Motor neuron (in vitro differentiated cells): ENCODE measurements at regions not wholly inside any gene's neighbourhood (a gene's known extent, or its start where the extent isn't known, plus 50 kb on each side); places are given as distances from the start of the nearest gene placed in this dataset.
A peak's percentile ranks its signal among the peaks of the same experiment; 100 is the strongest.

Experiments used
- ATAC-seq, 8 experiments: fragments of 200-7000 bp; cut with Tn5 transposase; replicated peaks in 6 of 8; 2 replicates each; pipeline ENCODE4 v1.8.0; 2021; ENCODE audit warnings: mild to moderate bottlenecking in 8 of 8, moderate library complexity in 8 of 8
- H3K27ac ChIP-seq, 2 donors: fragments of 250-450 bp; sonication (Bioruptor Pico); 2 replicates each; pipeline ENCODE4 v1.9.0; 2021; ENCODE audit warnings: antibody characterized with exemption in 2 of 2, mild to moderate bottlenecking in 2 of 2, moderate library complexity in 1 of 2
- H3K4me1 ChIP-seq, 2 donors: fragments of 250-450 bp; sonication (Bioruptor Pico); replicated peaks in 1 of 2; 2 replicates each; pipeline ENCODE4 v1.6.1; 2021; ENCODE audit warnings: antibody characterized with exemption in 2 of 2, mild to moderate bottlenecking in 2 of 2, moderate library complexity in 1 of 2
- H3K4me3 ChIP-seq, 5 donors: fragments of 250-450 bp; sonication (Bioruptor Pico); 2 replicates each; pipeline ENCODE4 v1.9.0; 2021; ENCODE audit warnings: antibody characterized with exemption in 5 of 5, mild to moderate bottlenecking in 5 of 5, moderate library complexity in 4 of 5
- WGBS, 10 experiments: fragments of 450-650 bp; shearing (Covaris generic); methylation state at CpG; one replicate each; pipeline ENCODE4 v1.0.0; 2022; 5-methylcytosine and 5-hydroxymethylcytosine counted together
- in situ Hi-C, 9 experiments: fragments of 400-800 bp; cut with MboI; loops; one replicate each; pipeline ENCODE4 v1.15.0; 2021; ENCODE audit warnings: low sequenced_read_pairs in 9 of 9, low pct_unique_long_range_greater_than_20kb in 2 of 9; ENCODE audit not compliant: unreplicated experiment in 9 of 9

DNA sequence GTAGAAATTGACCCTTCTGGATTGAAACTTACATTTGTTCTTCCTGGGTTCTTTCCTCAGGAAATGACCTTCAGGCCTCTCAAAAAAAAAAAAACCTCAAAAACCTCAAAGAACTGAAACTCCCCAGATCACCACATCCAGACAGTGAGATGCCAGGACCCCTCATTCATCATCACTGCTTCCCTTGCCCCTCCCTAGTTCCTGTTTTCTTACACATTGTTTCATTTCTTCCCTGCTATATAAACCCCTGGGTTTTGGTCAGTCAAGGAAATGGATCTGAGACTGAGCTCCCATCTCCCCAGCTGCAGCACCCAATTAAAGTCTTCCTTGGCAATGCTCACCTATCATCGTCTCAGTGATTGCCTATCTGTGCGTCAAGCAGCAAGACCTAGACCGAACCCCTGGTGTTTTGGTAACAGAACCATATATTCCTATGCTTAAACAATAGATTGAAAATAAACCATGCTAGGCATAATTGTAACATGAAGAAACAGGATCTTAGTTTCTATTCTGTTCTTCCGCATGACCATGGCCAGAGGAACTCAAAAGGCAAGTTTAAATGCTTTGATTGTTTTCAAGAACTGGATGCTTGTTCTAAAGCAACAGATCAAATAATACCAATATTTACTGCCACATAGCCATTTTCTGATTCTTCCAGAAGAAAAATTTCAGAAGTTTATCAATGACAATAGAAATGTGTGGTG lies 108.0 kb upstream of the MAX start:
- ATAC-seq = no peak
- Histone ChIP-seq H3K27ac (no peak overlapping the region), H3K4me1 (peaks cover 15 to 18% of the 10 kb centered on the region in 2 donors), H3K4me3 (no peak overlapping the region)
- WGBS, 10 experiments = 66 to 100% (median 90%) methylated on average over 1 to 4 of the region's 4 CpGs; no CpG with 5 or more reads in 3 of the 10 experiments
- in situ Hi-C loops = no loop called here

DNA sequence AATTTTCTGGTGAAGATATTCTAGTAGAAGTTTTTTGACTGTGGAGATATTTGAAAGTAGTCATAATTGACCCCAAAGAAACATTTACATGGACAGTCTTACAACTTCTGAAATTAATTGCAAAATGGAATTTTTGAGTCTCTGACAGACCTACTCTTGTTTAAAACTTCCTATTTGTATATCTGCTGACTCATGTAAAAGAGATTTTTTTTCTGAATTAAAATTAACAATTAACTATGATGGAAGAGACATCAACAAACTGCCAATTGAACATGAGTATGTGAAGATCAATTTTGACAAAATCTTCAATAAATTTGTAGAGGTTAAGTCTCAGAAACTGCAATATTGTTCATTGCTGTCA lies 108.5 kb upstream of the MAX start:
- Histone ChIP-seq H3K4me3 (no peak overlapping the region), H3K4me1 (peaks cover 16 to 18% of the 10 kb centered on the region in 2 donors), H3K27ac (no peak overlapping the region)
- no peak for ATAC-seq
- in situ Hi-C loops = no loop called here

DNA sequence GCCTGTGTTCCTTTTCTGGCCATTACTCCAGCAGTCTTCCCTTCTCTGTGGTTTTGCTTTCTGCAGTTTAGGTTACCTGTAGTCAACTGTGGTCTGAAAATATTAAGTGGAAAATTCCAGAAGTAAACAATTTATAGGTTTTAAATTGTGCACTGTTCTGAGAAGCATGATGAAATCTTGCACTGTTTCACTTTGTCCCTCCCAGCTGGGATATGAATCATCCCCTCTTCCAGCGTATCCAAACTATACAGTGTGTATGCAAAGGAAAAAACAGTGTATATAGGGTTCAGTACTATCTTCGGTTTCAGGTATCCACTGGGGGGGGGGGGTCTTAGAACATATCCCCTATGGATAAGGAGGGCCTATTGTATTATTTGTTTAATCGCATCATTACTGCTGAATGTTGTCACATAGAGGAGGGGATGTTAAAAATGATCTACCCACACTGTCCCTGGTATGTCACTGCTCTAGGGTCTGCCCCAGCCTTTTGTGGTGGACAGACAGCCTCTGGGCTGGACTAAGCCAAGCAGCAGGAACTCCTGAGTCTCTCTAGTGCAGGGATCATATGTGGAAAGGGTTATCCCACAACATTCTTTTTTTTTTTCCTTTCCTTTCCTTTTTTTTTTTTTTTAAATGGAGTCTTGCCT lies 109.1 kb upstream of the MAX start:
- no peak overlapping the region for H3K4me3 ChIP-seq
- H3K4me1 ChIP-seq = peaks cover 16 to 18% of the 10 kb centered on the region in 2 donors
- 0 to 89% (median 41%) methylated on average over 1 to 3 of the region's 3 CpGs for WGBS, 10 experiments
- peak overlapping the region in 1 of 2 donors; percentile 49 for H3K27ac ChIP-seq
- peak in 7 of 8 experiments; percentile 88 to 96 (median 92) for ATAC-seq
- in situ Hi-C loops = no loop called here

DNA sequence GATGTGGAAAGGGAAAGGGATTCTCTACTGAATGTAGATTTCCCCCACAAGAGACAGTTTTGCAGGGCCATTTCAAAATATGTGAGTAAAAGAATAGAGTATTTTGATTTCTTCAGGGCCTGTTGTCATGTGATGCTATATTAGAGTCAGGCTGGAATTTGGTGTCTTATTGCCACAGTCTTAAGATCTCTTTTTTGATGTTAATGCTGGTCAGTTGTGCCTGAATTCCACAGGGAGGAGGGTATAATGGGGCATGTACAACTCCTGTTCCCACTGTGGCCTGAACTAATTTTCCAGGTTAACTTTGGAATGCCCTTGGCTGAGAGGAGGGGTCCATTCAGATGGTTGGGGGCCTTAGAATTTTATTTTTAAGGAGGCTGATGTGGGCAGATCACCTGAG lies 111.0 kb upstream of the MAX start:
- Histone ChIP-seq H3K27ac (no peak overlapping the region), H3K4me1 (peaks cover 16 to 20% of the 10 kb centered on the region in 2 donors), H3K4me3 (no peak overlapping the region)
- in situ Hi-C loops = no loop called here
- ATAC-seq = no peak

DNA sequence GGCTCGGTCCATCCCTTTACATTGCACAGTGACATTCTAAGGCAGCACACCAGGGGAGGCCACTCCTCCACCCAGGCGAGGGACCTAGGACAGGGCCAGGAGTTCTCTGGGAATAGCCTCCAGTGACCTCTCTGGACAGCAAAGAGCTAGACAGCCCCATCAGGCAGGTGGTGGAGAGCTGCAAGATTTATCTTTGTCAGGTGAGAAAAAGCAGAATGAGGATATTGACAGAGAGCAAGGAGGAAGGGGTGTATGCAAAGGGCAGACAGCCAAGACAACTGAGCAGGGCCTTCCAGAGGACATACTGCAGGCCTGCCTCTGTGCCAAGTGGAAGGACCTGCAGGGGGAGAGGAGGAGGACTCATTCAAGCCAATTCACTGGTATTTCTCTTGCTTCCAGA lies 112.4 kb upstream of the MAX start:
- WGBS, 10 experiments = 20 to 83% (median 80%) methylated on average over 1 of the region's 2 CpGs; no CpG with 5 or more reads in 6 of the 10 experiments
- Histone ChIP-seq H3K4me1 (peaks cover 16 to 20% of the 10 kb centered on the region in 2 donors), H3K4me3 (no peak overlapping the region), H3K27ac (peak overlapping the region in 1 of 2 donors; percentile 33)
- in situ Hi-C loops = no loop called here
- peak in 5 of 8 experiments; percentile 25 to 72 (median 64) for ATAC-seq

DNA sequence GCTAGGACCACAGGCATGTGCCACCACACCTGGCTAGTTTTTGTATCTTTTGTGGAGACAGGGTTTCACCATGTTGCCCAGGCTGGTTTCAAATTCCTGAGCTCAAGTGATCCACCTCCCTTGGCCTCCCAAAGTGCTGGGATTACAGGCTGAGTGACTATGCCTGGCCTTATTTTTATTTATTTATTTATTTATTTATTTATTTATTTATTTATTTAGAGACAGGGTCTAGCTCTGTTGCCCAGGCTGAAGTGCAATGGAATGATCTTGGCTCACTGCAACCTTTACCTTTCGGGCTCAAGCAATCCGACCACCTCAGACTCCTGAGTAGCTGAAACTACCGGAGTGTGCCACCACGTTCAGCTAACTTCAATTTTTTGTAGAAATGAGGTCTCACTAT lies 117.0 kb upstream of the MAX start:
- Histone ChIP-seq H3K27ac (no peak overlapping the region), H3K4me3 (no peak overlapping the region), H3K4me1 (peaks cover 8 to 13% of the 10 kb centered on the region in 2 donors)
- in situ Hi-C loops = no loop called here
- 90 to 100% (median 95%) methylated on average over 1 to 4 of the region's 4 CpGs; no CpG with 5 or more reads in 6 of the 10 experiments for whole genome bisulfite sequencing, 10 experiments
- ATAC-seq = no peak

DNA sequence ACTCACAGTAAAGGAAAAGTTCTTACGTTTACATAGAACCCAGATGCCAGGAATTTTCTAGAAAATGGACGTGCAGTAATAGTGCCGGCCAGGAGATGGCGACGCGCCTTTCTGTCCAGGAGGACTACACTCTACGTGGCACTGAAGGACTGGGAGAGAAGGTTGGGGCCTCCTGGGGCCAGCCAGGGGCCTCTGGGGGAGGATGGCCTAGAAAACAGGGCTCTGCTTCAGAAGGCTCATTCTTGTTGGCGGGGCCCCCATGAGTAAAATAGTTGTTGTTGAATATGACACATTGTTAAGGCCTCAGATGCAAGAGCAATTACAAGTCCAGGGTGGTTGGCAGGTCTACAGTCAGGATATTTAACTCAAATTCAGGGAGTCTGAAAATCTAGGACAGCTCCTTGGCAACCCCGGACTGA lies 120.1 kb upstream of the MAX start:
- Histone ChIP-seq H3K27ac (no peak overlapping the region), H3K4me1 (peaks cover 14% of the 10 kb centered on the region in 2 donors), H3K4me3 (no peak overlapping the region)
- in situ Hi-C loops = no loop called here
- 4 to 93% (median 40%) methylated on average over 1 to 5 of the region's 9 CpGs; no CpG with 5 or more reads in 3 of the 10 experiments for WGBS, 10 experiments
- ATAC-seq = peak; percentile 51 to 92 (median 76)

DNA sequence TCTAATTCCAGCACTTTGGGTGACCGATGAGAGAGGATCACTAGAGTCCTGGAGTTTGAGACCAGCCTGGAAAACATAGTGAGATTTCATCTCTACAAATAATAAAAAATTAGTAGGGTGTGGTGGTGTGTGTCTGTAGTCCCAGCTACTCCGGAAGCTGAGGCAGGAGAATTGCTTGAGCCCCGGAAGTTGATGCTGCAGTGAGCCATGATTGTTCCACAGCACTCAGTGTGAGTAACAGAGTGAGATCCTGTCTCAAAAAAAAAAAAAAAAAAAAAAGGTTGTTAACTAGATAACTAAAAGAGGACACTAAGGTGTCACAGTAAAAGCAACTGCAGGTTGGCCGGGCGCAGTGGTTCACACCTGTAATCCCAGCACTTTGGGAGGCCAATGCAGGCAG lies 121.3 kb upstream of the MAX start:
- Histone ChIP-seq H3K27ac (no peak overlapping the region), H3K4me1 (peaks cover 14% of the 10 kb centered on the region in 2 donors), H3K4me3 (no peak overlapping the region)
- in situ Hi-C loops = no loop called here
- ATAC-seq = no peak
- whole genome bisulfite sequencing, 10 experiments = 65 to 100% (median 93%) methylated on average over 2 to 5 of the region's 5 CpGs; no CpG with 5 or more reads in 3 of the 10 experiments

DNA sequence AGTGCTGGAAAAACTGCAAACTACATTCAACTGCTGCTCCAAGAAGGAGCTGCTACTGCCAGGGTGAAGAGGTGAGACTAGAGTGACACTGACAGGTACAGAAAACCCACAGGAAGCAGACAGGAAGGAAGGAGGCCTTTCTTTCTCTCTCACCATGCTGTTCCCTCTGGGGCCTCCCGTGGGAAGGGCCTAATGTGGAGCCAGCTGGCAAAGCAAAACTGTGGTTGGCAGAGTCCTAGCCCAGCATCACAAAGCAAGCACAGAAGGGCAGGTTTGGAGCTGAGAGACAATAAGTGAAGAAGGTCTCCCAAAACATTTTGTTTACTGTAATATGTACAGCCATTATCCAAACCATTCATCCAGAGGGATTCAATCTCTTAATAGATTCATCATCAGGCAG lies 122.5 kb upstream of the MAX start:
- no peak overlapping the region for H3K4me3 ChIP-seq
- ATAC-seq = peak in 1 of 8 experiments; percentile 29
- H3K27ac ChIP-seq = no peak overlapping the region
- in situ Hi-C loops = no loop called here
- H3K4me1 ChIP-seq = peaks cover 15 to 16% of the 10 kb centered on the region in 2 donors
- WGBS, 10 experiments = 33 to 80% methylated on average over 1 of the region's 1 CpG; no CpG with 5 or more reads in 8 of the 10 experiments

DNA sequence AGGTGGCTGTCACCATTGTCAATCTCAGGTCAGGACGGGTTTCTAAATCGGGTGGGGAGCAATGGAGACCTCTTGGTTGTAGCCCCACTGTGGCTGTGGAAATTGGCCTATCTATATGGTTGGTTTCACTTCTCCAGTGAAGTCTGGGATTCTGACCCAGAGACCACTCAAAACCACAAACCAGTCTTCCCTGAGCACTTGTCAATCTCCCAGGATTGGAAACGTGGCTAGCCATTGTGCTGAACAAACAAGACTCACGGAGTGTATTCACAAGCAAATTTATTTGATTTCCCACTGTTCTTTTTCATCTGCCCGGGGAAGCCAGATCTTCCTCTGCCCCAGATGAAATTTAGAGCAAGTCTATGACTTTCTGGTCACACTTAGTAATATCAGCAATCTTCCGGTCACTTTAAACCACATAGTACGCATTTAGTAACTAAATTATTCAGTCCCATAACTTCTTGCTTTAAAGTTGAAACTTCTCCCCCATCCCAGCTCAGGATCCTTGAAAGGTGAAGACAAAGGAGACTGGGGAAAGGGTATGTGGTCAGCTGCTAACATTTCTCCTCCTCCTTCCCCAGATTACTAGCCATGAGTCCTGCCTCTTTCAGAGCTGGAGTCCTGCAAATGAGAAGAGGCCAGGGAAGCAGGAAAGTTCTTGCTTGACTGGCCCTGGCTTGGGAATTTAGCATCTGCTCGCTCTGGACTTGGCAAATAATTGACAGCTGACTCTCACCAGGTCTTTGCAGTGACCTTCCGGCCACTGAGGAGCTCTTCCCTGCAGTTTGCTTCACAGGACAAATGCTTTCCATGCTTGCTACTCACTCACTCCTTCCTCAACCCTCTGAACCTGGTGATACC lies 123.2 kb upstream of the MAX start:
- Histone ChIP-seq H3K4me1 (peaks cover 19 to 22% of the 10 kb centered on the region in 2 donors), H3K27ac (no peak overlapping the region), H3K4me3 (no peak overlapping the region)
- in situ Hi-C loops = no loop called here
- 61 to 100% (median 75%) methylated on average over 1 to 8 of the region's 9 CpGs for WGBS, 10 experiments
- ATAC-seq = no peak

DNA sequence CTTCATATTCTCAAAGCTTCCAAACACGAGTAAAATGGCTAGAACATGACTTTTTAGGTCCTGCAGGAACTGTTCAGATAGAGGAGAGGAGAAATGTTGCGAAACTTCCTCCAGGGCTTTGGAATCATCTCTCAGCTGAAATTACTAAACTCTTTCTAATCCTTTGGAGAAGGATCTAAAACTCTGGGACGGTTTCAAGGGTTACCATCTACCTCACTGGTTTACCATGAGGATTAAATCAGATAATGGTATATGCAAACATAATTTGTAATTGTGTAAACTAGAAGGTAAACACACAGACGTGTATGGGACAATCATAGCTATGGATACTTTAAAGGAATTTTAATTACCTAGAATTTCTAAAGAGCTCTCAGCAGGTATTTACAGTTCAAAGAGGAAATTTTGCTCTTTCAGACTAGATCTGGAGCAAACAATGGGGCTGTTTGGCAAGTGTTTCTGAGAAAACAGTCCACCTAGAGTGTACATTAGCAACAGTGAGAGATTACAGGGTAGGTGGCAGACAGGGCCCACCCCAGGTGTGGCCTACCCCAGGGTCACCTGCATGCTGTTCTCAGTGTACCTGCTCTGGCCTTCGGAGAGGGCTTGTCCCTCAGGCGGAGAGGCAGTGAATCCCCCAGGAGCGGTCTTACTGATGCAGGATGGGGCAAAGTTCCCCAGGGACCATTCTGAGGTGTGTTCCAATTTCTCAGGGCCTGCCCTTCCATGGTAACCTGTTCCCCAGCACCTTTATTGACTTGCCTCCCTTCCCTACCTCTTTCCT lies 124.7 kb upstream of the MAX start:
- in situ Hi-C loops = no loop called here
- no peak overlapping the region for H3K4me3 ChIP-seq
- no peak for ATAC-seq
- H3K4me1 ChIP-seq = peaks cover 27 to 29% of the 10 kb centered on the region in 2 donors
- 13 to 98% (median 85%) methylated on average over 1 to 7 of the region's 7 CpGs; no CpG with 5 or more reads in 2 of the 10 experiments for WGBS, 10 experiments
- no peak overlapping the region for H3K27ac ChIP-seq

DNA sequence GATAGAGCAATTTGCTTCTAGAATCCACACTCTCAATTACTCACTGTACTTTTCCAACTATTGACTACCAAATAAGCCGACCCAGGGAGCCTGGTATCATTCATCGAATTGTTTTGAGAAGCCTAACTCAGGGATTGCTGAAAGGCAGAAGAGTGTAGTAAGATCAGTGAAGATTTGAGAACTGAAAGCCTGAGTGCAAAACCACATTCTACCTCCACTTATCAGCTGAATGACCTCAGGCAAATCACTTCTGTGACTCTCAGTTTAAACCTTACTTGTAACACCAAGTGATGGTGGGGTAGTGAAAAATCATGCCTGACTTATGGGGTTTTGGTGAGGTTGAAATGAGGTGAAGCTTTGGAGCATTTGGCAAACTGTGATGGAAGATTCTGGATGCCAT lies 126.1 kb upstream of the MAX start:
- H3K4me1 ChIP-seq = peaks cover 24 to 29% of the 10 kb centered on the region in 2 donors
- ATAC-seq = no peak
- in situ Hi-C loops = no loop called here
- 33 to 100% (median 93%) methylated on average over 1 to 2 of the region's 2 CpGs; no CpG with 5 or more reads in 4 of the 10 experiments for WGBS, 10 experiments
- H3K4me3 ChIP-seq = no peak overlapping the region
- no peak overlapping the region for H3K27ac ChIP-seq
